Right lobe of liver (tissue), 4 donors: ENCODE measurements at regions not wholly inside any gene's neighbourhood (a gene's known extent, or its start where the extent isn't known, plus 50 kb on each side); places are given as distances from the start of the nearest gene placed in this dataset.

Experiments
- CTCF ChIP-seq, 4 donors: fragments of 200-600 bp in 3 of 4; fragments of 450-650 bp in 1 of 4; IDR thresholded peaks; one replicate each; pipeline versions ENCODE4 v1.5.1 to v1.8.0; 2016 to 2022; ENCODE audit warnings: antibody characterized with exemption in 4 of 4, mild to moderate bottlenecking in 2 of 4
- POLR2A ChIP-seq: fragments of 450-650 bp; IDR thresholded peaks from one replicate; pipeline ENCODE4 v1.6.1; 2017; ENCODE audit warnings: antibody characterized with exemption, mild to moderate bottlenecking
- donor health status: DM: no; HTN: no; CAD: no.
- donor health status: DM: no; HTN: no; CAD: no.
- donor health status: DM: no; HTN: yes; CAD: no.

DNA sequence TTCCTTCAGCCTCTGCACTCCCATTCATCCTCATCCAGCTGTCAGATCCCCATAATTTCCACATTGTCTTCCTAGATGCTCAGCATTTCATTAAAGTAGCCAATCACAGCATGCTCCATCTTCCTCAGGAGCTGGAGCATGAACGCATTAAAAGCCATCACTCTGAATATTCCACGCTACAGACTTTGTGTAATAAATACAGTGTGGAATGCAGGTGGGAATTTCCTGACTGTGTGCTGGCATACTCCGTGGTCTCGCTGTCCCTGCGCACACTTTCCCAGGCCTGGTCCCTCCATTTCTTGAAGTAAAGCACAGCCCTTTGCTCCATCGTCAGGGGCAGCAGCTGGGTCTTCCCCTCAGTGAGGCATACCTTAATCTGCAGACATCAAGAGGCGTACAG lies 123.7 kb upstream of the NCK2 start:
- TF ChIP-seq CTCF (IDR thresholded peaks at IDR 0.05) (no peak), POLR2A (no peak)
